Left kidney (tissue), 1 donor: ENCODE measurements at regions not wholly inside any gene's neighbourhood (a gene's known extent, or its start where the extent isn't known, plus 50 kb on each side); places are given as distances from the start of the nearest gene placed in this dataset.
"Not testable (repeated sequence)": the region's sequence is repeated elsewhere in the genome, so short reads cannot be mapped to it uniquely, and the experiment has no call there.

ENCODE experiments used
- DNase-seq: peaks from one replicate; pipeline ENCODE4 v3.0.0-alpha.2; 2013

DNA sequence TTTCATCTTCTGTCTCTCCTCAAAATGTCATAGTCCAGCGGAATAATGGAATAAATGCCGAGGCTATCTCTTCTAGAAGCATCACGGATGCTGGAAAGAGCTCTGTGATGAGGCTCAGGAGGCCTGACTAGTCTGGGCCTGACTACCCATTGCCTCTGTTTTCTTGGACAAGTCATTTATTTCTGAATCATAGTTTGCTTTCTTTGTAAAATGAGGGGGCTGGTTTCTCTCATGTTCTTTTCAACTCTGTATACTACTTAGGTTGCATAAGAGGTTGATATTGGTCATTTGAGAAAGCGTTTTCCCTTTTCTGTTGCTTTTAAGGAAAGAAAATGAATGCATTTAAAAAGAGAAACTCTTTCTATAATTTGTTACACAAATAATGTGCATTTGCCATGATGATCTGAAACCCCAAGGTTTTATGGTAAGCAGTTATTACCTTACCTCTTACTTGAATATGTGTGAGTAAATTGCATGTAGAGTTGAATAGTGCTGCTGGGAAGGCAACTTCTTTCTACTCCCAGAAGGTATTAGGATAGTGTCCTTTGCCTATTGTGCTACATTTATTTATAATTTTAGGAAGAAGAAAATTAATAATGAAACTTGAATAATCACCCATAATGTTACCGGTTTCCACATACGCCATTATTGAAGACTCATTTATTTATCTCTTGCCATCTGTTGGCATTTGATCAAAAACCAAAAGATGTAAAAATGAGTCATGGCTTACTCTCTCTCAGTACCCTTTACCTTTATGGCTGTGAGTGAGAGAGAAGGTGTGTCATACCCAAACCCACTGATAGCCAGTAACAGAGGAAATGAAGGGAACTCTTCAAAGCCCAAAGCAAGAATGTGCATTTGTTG, 179.1 kb downstream of the FASLG start:
- DNase-seq = no peak

DNA sequence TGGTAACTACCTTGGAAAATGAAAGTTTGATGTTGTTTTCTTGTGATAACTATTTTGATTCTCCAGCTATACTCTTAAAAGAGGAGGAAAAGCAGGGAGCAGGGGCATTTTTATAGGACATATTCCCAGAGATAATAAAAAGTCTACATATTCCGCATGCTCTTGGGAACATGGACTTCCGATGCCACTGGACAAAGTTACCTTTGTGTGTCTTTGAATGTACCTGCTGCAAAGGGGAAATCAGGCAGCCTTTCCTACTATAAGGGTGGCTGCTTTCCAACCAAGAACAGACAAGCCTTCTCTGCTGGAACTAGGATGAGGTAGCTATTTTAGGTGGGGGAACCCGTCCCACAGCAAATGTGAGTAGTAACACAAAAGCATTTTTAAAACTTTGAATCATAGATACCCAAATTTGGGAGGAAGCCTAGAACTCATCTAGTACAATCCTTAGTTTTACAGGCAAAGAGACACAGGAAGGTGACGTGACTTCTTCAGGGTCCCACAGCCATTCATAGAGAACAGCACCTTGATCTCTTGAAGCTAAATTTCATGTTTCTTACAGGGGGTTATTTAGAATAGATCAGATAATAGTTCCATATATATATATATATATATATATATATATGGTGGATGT, 179.9 kb downstream of the FASLG start:
- no peak for DNase-seq

DNA sequence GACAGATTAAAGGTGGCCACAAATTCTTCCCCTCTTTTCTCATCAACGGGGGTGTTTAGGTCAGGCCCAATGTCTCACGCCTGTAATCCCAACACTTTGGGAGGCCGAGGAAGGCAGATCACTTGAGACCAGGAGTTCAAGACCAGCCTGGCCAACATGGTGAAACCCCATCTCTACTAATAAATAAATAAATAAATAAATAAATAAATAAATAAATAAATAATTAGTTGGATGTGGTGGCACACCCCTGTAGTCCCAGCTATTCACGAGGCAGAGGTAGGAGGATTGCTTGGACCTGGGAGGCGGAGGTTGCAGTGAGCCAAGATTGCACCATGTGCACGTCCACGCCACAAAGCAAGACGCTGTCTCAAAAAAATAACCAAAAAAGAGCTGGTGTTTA, 180.7 kb downstream of the FASLG start:
- DNase-seq = not testable (repeated sequence)

DNA sequence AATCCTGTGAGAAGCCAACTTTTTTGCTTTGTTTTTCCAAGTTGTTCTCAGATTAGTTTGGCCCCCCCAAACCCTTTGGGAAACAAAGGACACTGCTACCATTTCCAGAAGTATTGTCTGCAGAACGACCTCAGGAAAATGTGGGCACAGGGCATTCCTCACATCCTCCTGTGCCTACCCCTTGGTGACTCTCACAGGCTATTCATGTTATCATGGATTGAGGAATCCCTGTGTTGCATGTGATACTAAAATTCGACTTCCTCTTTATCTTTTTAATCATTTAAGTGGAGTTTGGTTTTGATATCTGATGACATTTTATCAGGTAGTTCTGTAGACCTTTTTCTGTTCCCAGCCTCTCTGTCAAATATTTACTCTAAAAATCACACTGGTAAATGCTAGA, 184.5 kb downstream of the FASLG start:
- no peak for DNase-seq

DNA sequence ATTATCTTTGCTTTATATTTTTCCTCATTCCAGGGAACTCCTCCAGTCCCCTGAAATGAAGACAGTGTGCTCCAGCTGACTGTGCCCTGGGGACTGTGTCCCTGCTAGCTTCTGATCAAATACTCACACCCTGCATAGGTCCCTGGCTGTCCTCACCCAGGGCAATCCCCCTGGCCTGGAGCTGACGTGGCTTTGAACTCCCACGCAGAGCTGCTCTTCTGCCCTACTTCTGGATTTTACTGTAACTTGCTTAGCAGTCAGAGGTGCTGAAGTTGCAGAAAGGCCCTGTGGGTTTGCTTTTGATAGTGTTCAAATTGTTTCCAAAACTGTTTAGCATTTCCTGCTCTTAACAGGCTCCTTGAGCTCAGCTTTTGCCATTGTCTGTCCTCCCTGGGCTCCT, 186.5 kb downstream of the FASLG start:
- DNase-seq = no peak

DNA sequence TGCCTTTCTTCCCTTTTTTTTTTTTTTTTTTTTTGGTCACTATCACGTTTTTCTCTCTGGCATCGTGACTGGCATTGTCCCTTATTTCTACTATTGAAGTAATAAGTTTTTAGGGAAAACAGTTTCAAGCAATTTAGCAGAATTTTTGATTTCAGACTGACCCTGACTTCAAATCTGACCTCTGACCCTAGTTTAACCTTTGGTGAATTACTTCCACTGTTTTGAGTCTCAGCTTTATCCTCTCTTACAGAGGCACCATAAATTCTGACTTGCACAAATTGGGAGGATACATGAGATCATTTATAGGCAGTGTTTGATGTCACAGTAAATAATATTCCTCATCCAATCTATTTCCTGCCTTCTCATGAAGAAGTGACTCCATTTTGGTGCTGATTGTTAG, 187.0 kb downstream of the FASLG start:
- DNase-seq = no peak

DNA sequence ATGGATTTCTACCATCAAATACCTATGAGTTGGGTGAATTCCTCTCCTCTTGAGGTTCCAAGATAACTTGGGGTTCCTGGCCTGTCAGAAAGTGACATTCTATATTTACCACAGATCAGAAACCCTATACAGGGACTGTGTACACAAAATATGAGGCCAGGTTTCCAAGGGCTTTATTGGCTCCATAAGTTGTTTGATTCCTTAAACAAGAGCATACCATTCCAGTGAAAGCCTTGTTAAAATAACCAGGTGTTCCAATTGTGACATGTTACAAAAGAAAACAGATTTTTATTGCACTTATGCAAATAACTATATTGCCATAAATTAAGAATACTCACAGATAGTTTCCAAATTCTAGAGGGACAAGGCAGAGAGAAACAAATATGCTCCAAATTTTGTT, 188.9 kb downstream of the FASLG start:
- not testable (repeated sequence) for DNase-seq

DNA sequence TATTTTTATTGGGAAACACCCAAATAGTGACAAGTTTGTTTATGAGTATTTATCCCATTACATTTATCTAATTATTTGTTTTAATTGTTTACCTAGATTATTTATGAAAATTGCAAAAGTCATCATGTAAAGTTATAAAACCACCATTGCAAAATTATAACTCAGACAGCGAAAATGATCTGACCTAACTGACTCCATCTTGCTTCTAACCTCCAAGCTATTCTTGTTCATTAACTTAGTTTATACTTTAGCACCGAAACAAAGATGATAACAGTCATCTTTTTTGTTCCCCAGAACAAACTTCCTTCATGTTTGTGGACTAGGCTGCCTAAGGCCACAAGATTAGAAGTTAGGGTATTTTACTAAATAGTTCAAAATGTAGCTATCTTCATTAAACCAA, 190.8 kb downstream of the FASLG start:
- no peak for DNase-seq

DNA sequence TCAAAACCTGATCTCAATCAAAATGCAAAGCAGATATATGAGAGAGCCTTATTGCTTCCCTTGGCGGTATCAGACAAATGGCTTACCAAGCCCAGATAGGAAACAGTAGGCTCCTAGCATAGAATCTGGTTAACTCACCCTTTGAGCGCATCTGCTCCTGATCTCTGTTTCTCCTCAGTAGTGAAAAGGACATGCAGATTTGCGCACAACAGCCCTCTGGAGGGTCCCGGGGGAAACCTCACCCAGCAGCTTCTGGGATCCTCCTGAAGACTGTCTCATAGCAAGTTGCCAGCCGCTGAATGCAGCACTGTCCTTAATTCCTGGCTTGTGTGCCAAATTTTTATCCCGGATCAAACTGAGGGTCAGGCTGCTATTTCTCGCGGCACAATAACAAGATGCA, 192.2 kb downstream of the FASLG start:
- DNase-seq = no peak

DNA sequence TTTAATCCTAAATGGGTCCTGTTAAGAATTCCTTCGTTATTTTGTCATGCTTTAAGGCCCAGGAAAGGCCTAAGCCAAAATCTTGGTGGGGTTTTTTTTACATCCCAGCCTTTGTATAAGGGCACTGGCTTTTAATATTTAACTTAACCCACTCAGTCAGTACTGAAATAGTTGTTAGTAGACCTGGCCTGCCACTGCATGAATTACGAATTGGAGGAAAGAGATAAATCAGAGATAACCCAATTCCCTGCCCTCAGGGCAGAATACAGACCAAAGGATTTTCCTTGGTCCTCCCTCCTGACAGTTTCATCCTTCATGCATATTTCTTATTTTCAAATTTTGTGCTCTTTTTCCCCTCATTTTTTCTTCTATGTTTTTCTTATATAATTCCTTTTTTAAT, 193.0 kb downstream of the FASLG start:
- DNase-seq = no peak

DNA sequence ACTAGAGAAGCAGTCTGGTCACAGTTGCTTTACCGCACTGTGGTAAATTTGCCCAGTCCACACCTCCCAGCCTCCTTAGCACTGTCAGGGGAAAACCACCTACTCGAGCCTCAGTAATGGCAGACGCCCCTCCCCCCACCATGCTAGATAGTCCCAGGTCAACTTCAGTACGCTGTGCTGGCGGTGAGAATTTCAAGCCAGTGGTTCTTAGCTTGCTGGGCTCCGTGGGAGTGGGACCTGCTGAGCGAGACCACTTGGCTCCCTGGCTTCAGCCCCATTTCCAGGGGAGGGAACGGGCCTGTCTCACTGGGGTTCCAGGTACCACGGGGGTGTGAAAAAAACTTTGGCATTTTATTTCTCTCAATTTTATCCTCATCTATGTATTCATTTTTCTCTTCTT, 194.8 kb downstream of the TNFSF18 start:
- DNase-seq = not testable (repeated sequence)

DNA sequence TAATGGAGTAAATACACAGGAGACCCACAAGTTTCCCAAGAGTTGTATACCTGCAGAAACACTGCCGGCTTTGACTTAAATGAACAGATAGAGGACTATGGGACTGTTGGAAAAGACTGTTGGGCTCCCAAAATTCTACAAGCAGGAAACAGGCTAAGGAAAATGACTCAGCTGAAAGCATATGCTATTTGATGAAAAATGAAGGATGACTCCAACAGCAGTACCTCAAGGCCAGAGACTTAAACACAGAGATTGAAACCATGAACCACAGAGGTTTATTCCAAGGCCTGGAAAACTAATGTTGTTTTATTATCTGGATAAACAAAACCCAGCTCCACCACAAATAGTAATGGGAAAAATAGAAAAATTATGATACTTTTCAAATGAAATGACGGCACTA, 187.7 kb downstream of the TNFSF18 start:
- no peak for DNase-seq

DNA sequence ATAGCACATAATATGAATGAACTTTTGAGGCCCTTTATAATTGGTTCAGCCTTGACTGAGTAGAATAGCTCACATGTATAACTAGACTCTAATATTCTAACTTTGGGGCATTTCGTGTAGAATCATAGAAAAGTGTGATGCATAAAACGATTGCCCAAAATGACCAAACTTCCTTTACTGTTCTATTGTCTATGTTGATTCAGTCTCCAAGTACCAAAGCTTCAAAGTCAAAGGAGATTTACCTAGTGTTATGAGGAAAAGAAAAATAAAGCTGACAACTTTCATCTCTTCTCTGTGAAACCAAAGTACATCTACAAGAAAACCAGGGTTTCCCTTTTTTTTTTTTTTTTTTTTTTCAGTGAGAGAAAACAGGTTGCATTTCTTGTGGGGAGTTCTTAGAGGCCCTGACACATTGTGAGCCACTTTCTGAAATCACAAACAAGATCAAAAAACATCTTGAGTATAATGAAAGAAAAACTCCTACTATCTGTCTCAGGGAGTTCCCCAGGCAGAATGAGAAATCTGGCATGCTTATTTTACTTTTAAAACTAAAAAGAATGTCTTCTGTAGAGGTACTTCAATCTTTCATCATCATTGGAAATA, 183.4 kb downstream of the TNFSF18 start:
- DNase-seq = no peak

DNA sequence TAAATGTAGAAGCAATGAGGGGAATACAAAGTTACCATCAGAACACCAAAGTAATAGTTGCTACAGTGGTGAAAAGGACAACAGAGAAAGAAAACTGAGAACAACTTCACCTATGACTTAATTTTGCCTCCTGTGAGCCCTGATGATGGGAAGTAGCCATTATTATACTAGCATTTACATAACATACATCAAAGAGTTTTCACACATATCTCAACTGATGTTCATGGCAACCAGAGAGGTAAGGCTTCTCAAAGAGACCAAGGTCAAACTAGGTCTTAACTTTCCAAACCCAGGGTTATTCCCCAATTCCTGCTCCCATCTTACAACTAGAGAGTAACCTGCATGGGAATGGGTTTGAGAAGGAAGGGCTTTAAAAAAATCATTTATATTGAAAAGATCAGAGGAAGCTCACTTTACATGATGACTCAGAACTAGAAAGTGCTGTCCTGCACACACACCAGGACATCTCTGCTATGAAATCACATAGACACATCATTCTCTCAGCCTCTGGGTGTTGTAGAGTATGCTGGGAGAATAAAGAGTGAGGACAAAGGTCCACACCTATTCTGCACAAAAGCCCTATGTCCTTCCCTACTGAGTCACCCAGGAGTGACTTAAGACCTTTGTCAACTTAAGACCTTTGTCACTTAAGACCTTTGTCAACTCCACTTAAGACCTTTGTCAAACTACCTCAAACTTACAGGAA, 179.7 kb downstream of the TNFSF18 start:
- no peak for DNase-seq

DNA sequence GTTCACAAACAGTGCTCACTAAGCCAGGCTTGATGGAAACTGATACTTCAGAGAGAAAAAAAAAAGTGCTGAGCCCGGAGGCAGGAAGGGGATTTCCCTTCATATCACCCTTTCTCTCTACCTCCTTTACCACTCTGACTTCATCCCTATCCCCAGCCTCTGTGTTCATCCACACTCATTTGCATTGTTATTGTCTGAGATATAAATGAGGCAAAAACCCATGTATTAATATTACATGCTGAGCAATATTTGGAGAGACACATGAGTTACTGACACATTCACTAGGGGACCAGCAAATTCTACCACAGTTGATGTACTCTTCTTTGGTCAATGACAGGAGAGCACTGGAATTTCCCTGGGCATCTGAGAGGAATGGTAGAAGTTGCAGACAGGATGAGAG, 175.8 kb downstream of the TNFSF18 start:
- no peak for DNase-seq

DNA sequence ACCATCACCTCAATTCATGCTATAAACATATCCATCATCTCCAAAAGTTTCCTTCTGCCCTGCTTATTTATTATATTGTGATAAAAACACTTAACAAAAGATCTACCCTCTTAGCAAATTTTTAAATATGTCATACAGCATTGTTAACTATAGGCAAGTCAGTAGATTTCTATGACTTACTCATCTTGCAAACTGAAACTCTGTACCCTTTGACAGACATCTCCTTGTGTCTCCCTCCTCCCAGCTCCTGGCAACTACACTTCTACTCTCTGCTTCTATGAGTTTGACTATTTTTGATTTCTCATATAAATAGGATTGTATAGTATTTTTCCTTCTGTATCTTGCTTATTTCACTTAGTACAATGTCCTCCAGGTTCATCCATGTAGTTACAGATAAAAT, 174.8 kb downstream of the TNFSF18 start:
- no peak for DNase-seq

DNA sequence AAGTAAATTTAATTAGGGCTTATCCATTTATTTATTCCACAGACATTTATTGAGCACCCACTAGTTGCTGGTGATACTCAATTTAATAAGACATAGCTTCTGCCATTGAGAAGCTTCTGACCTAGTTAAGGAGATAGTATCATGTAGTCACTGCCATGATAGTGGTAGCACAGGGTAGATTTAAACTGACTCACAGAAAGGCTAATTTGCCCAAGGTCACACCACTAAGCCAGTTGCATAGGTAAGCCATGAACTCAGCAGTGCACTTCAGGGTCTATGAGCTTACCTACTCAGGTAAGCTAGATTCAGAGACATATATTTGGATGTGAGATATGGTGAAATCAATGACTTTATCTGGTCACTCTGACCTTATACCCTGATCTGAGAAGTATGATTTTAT, 168.4 kb downstream of the TNFSF18 start:
- DNase-seq = no peak

DNA sequence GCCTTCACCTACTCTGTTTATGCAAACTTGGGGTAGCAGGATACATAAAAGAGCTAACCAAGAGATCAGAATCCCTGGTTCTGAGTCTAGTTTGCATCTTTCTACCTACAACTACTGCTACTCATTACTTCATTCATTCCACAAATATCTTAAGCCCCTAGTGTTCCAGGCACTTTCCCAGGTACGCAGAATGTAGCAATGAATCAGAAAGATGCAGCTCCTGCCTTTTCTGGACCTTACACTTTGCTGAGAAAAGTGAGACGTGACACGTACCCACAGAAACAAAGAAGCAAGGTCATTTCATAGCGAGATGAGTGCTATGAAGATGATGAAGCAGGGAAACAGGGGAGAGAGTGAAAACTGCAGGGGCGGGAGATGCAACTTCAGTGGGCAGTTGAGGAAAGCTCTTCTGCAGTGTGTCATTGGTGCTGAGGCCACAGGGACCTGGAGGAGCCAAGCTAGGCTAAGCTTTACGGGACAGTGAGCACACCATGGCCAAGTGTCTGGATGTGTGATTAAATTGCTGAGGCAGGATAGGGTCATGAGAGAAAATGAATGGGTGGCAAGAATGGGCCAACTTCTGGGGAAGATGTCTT, 167.9 kb downstream of the TNFSF18 start:
- DNase-seq = no peak

DNA sequence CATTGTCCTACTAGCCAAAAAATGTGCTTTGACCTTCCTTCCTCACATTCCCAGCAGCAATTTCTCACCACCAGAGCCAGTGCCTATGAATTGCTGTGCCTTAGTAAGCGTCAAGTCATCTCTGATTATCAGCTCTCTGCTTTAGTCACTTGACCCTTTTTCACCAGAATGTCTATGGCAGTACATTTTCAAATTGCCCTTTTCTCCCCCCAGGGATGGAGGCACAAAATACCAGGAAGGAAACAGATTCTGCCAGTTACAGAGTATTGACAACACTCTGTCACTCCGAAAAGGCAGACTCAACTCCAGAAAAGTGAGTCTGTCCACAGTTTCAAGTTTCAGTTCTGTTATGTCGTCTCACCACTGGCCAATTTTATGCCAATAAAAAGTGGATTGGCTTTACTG, 167.4 kb downstream of the TNFSF18 start:
- DNase-seq = no peak

DNA sequence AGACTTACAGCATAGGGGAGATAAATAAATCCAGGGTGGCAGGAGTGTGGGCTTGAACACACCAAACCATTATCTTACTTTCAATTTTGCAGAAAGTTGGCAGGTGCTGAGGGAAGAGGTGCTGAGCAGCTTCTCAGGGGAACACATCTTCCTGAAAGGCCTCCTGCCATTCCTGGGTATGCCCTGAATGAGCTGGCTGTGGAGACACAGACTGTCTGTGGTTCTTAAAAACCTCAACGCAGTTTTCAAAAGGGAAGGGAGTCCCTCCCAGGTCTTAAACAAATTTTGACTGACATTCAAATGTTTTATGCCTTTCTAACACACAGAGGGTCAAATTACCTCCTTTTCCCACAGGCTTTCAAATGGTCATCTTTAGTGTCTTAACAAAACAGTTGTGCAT, 166.9 kb downstream of the TNFSF18 start:
- DNase-seq = no peak

DNA sequence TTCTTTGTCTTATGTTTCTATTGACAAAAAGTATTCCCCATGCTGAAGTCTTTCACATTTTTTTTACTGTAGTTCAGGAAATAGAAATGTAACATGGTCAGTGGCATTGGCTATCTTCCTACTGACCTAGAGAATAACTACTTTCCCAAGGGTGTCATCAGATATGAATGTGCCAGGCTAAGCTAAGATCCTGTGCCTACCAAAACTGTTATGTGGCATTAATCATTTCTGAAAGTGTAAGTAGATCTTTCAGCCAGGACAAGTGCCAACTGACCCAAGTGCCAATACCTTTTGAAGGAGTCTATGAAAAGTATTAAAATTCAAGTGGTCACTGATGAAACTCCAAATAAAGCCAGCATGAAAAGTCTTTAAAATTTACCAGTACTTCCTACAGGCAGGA, 165.3 kb downstream of the TNFSF18 start:
- no peak for DNase-seq

DNA sequence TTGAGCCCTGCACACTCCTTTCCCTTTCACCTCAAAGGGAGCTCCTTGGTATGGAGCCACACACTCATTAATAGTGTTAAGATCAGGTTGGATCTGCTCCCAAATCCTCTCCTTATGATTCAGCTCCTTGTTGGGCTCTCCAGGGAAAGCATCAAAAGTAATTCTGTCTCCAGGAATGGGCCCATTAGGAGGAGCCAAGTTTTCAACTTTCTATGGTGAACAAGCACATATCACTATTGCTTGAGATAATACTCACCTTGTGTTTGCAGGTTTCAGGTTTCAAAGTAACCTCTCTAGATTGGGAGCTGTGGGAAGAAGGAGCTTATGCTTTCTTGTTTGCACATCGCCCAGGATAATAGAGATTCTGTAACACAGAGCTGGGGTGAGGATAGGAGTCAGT, 164.8 kb downstream of the TNFSF18 start:
- DNase-seq = no peak

DNA sequence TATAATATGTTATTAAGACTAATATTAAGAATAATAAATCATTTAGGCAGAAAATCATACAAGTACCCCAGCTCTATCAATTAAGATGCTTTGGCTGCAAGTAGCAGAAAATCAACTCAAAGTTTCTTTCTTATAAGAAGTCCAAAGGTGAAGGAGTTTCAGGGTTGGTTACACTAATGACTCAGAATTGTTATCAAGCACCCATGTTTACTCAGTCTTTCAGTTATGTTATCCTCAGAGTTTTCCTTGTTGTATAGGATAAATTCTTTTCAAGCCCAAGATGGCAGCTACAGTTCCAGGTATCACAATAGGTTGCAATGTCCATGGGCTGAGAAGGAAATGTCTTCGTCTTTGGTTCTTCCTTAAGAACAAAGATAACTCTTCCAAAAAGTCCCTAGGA, 163.6 kb downstream of the TNFSF18 start:
- DNase-seq = no peak
